Endothelial cell of umbilical vein (primary cell): ENCODE measurements at regions not wholly inside any gene's neighbourhood (a gene's known extent, or its start where the extent isn't known, plus 50 kb on each side); places are given as distances from the start of the nearest gene placed in this dataset.

ENCODE experiments used
- CTCF ChIP-seq, 2 donors: IDR thresholded peaks; 1 replicate in 1 of 2; 2 replicates in 1 of 2; pipeline ENCODE4 v1.5.1; 2011; ENCODE audit warnings: low read length in 2 of 2, mild to moderate bottlenecking in 2 of 2, moderate library complexity in 2 of 2, control low read depth in 1 of 2, inconsistent platforms in 1 of 2, low read depth in 1 of 2; ENCODE audit not compliant: insufficient read depth in 1 of 2; ENCODE audit errors: extremely low read depth in 1 of 2
- EZH2 ChIP-seq: IDR thresholded peaks from 2 replicates; pipeline ENCODE4 v1.6.1; 2012; ENCODE audit warnings: borderline replicate concordance, low read depth, mild to moderate bottlenecking, moderate library complexity, low read length, inconsistent platforms; ENCODE audit not compliant: severe bottlenecking
- MYC ChIP-seq: IDR thresholded peaks from one replicate; pipeline ENCODE4 v1.6.1; 2011; ENCODE audit warnings: mild to moderate bottlenecking, low read depth, low read length
- POLR2A ChIP-seq: IDR thresholded peaks from 2 replicates; pipeline ENCODE4 v1.6.1; 2012; ENCODE audit warnings: low read depth, mild to moderate bottlenecking, control low read depth, low read length
- POLR2AphosphoS5 ChIP-seq: IDR thresholded peaks from 2 replicates; pipeline ENCODE4 v1.6.1; 2012; ENCODE audit warnings: low read depth, mild to moderate bottlenecking, control low read depth, low read length, moderate library complexity; ENCODE audit not compliant: insufficient read depth
- TF ChIP-seq, protein P1 (sequence below): IDR thresholded peaks from 2 replicates; pipeline ENCODE4 v1.6.1; 2011; ENCODE audit not compliant: insufficient read depth, insufficient read length

DNA sequence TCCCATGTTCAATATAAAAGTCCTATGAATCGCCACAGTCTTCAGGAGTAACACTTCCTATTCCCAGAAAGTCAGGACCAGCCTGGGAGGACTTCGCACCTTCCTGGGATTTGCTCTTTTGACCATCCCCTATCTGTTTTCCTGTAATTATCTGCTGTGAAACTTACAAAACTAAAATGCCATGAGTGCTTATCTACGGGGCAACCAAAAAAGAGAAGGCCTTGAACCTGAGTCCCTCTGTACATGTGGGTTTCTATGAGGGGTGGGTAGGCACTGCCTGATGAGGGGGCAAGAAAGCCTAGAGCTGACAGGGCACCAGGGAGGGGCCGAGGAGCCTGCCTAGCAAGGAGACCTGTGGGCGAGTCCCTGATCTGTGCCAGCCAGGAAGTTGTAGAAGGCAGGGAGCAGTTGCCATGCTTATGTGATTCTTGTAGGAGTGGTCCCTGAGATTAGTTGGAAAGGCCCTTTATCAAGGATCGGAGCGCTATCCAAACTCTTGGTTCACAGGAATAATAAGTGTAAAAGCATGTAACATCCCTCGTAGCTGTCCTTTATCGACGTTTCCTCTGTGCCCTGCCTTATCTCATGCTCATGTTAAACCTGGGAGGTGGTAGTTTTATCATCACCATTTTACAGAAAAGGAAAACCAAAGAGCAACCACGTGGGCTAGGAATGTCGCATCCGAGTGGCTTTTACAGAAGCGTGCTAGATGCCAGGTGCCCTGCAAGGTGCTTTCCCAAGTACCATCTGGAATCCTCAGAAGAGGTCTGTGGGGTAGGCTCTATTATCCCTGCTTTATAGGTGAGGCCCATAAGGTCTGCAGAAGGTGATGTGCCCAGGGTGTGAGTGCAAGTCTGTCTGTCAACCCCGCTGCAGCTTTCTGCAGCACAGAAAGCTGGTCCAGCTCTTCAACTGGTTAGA is 111.8 kb downstream of the B3GNT2 start:
- TF ChIP-seq POLR2A (no peak), POLR2AphosphoS5 (no peak), CTCF (IDR thresholded peaks at IDR 0.05; ENCODE audit: extremely low read depth in 1 of 2, insufficient read depth in 1 of 2, low read depth in 1 of 2, low read length in 2 of 2) (no peak), MYC (no peak), EZH2 (no peak)
- TF ChIP-seq, protein P1, sequence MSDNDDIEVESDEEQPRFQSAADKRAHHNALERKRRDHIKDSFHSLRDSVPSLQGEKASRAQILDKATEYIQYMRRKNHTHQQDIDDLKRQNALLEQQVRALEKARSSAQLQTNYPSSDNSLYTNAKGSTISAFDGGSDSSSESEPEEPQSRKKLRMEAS: no peak
